ENCODE measurements at regions not wholly inside any gene's neighbourhood (a gene's known extent, or its start where the extent isn't known, plus 50 kb on each side); places are given as distances from the start of the nearest gene placed in this dataset.

GRCh38 chr10:36808625-36809362 is 316.6 kb upstream of the ANKRD30A start:
- no peak for TF ChIP-seq CTCF (conservative IDR thresholded peaks at IDR 0.05; ENCODE audit: low read depth, low read length)
- H2AFZ ChIP-seq (ENCODE audit: low read depth): no peak overlapping the region
- no peak overlapping the region for H3K4me2 ChIP-seq
- no peaks in the 10 kb centered on the region for H3K79me2 ChIP-seq (ENCODE audit: insufficient read depth, low read depth)
- no peaks in the 10 kb centered on the region for H4K20me1 ChIP-seq (ENCODE audit: insufficient read depth)
- H3K27me3 ChIP-seq (ENCODE audit: insufficient read depth, low read depth): no peaks in the 10 kb centered on the region
- no peaks in the 10 kb centered on the region for H3K36me3 ChIP-seq (ENCODE audit: insufficient read depth)
- no peak overlapping the region for H3K4me3 ChIP-seq (IDR thresholded peaks at IDR 0.05; ENCODE audit: insufficient read depth, low read depth, low read length)
- no peaks in the 10 kb centered on the region for H3K4me1 ChIP-seq (ENCODE audit: low read depth, poor library complexity, severe bottlenecking)
- H3K9ac ChIP-seq: no peak overlapping the region
- no peak overlapping the region for H3K27ac ChIP-seq

- H3K4me3 ChIP-seq (IDR thresholded peaks at IDR 0.05; ENCODE audit: insufficient read depth, low read depth, low read length): no peak overlapping the region
- H3K36me3 ChIP-seq (ENCODE audit: insufficient read depth): no peaks in the 10 kb centered on the region
- no peaks in the 10 kb centered on the region for H3K4me1 ChIP-seq (ENCODE audit: low read depth, poor library complexity, severe bottlenecking)
- H2AFZ ChIP-seq (ENCODE audit: low read depth): no peak overlapping the region
- no peaks in the 10 kb centered on the region for H3K27me3 ChIP-seq (ENCODE audit: insufficient read depth, low read depth)
- no peaks in the 10 kb centered on the region for H3K79me2 ChIP-seq (ENCODE audit: insufficient read depth, low read depth)
- no peak overlapping the region for H3K9ac ChIP-seq
- H3K4me2 ChIP-seq: no peak overlapping the region
- no peaks in the 10 kb centered on the region for H4K20me1 ChIP-seq (ENCODE audit: insufficient read depth)
- TF ChIP-seq CTCF (conservative IDR thresholded peaks at IDR 0.05; ENCODE audit: low read depth, low read length): no peak
- H3K27ac ChIP-seq: no peak overlapping the region
Measured at GRCh38 chr10:36803229-36803628, 322.2 kb upstream of the ANKRD30A start.

- no peak overlapping the region for H3K4me3 ChIP-seq (IDR thresholded peaks at IDR 0.05; ENCODE audit: insufficient read depth, low read depth, low read length)
- no peaks in the 10 kb centered on the region for H3K27me3 ChIP-seq (ENCODE audit: insufficient read depth, low read depth)
- TF ChIP-seq CTCF (conservative IDR thresholded peaks at IDR 0.05; ENCODE audit: low read depth, low read length): no peak
- H3K79me2 ChIP-seq (ENCODE audit: insufficient read depth, low read depth): no peaks in the 10 kb centered on the region
- no peaks in the 10 kb centered on the region for H3K4me1 ChIP-seq (ENCODE audit: low read depth, poor library complexity, severe bottlenecking)
- H2AFZ ChIP-seq (ENCODE audit: low read depth): no peak overlapping the region
- no peak overlapping the region for H3K9ac ChIP-seq
- no peaks in the 10 kb centered on the region for H4K20me1 ChIP-seq (ENCODE audit: insufficient read depth)
- H3K36me3 ChIP-seq (ENCODE audit: insufficient read depth): no peaks in the 10 kb centered on the region
- H3K4me2 ChIP-seq: no peak overlapping the region
- H3K27ac ChIP-seq: no peak overlapping the region
Measured at GRCh38 chr10:36802490-36803153, 322.8 kb upstream of the ANKRD30A start.

DNA sequence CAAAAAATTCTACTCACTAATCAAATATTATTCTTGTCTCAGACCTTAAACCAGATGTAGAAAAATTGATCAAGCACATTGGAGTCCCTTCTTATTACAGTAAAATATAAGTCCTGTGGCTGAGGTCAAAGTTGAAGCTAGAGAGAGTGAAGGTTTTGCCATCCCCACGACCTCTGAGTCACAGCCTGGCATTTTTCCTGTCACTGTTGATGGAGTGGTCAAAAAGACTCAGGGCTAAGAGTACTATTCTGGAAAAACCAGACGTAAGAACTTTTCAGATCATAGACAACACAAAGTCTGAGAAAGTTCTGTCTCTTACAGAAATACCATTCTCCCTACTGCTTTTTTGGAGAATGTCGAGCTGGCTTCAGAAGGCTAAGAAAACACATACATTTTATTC is 323.7 kb upstream of the ANKRD30A start:
- H3K27me3 ChIP-seq (ENCODE audit: insufficient read depth, low read depth): no peaks in the 10 kb centered on the region
- H3K4me2 ChIP-seq: no peak overlapping the region
- TF ChIP-seq CTCF (conservative IDR thresholded peaks at IDR 0.05; ENCODE audit: low read depth, low read length): no peak
- no peaks in the 10 kb centered on the region for H4K20me1 ChIP-seq (ENCODE audit: insufficient read depth)
- H3K9ac ChIP-seq: no peak overlapping the region
- no peaks in the 10 kb centered on the region for H3K4me1 ChIP-seq (ENCODE audit: low read depth, poor library complexity, severe bottlenecking)
- H2AFZ ChIP-seq (ENCODE audit: low read depth): no peak overlapping the region
- no peaks in the 10 kb centered on the region for H3K79me2 ChIP-seq (ENCODE audit: insufficient read depth, low read depth)
- no peaks in the 10 kb centered on the region for H3K36me3 ChIP-seq (ENCODE audit: insufficient read depth)
- no peak overlapping the region for H3K27ac ChIP-seq
- no peak overlapping the region for H3K4me3 ChIP-seq (IDR thresholded peaks at IDR 0.05; ENCODE audit: insufficient read depth, low read depth, low read length)

Measured in KMS-11 (cell line).